CD1c-positive myeloid dendritic cell (primary cell): ENCODE measurements at regions not wholly inside any gene's neighbourhood (a gene's known extent, or its start where the extent isn't known, plus 50 kb on each side); places are given as distances from the start of the nearest gene placed in this dataset.

Source experiments
- DNase-seq: peaks from one replicate; pipeline ENCODE4 v3.0.0-alpha.2; 2016; ENCODE audit errors: extremely low spot score

- DNase-seq: no peak
Measured at GRCh38 chr1:224846119-224846907, 83.2 kb upstream of the DNAH14 start.

GRCh38 chr1:224850446-224850845 is 79.0 kb upstream of the DNAH14 start:
- DNase-seq: no peak

- DNase-seq: peak; percentile 63
Measured at GRCh38 chr1:224851210-224851847, 78.1 kb upstream of the DNAH14 start.

GRCh38 chr1:224851848-224852261 is 77.6 kb upstream of the DNAH14 start:
- DNase-seq: no peak

DNA sequence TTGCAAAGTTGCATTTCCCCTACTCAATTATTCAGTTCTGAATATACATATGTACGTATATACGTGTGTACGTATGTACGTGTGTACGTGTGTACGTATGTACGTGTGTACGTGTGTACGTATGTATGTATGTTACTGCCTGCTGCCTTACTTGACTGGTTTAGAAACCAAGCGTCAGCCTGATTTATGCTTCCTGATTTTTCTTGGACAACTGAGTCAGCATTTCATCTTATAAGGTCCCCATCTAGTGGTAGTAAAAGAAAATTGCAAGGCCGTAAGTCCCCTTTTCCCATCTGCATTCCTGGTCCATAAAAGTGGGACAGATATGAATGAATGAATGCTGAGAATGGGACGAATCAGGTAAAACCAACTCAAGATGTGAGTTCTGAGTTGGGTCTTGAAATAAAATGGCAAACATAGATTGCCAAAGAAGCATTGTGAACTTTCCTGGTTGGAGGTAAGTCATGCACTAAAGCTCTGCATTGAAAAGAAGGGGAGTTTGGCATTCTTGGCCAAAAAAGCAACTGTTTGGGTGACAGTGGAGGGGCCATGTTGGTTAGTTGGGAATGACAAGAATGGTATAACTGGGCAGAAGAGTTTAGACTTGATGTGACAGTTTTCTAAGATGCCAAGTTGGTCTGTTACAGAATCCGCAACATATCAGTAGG is 76.4 kb upstream of the DNAH14 start:
- DNase-seq: peak; percentile 71

DNA sequence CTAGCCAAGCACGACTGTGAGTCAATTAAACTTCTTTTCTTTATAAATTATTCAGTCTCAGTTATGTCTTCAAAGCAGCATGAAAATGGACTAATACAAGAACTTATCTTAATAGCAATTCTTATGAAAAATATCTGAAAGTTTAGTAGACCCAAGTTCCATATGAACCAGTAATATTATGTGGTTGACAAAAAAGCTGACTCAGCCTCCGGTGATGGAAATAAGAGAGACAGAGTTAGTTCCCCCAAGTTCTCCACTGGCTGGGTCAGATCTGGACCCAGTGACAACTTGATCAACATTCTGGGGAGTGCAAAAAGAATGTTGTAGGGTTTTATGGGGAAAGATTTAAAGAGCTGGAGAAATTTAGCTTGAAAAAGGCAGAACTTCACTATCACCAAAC is 72.5 kb upstream of the DNAH14 start:
- no peak for DNase-seq

- no peak for DNase-seq
Measured at GRCh38 chr1:224859651-224860050, 69.8 kb upstream of the DNAH14 start.

GRCh38 chr1:224860488-224861338 is 68.8 kb upstream of the DNAH14 start:
- no peak for DNase-seq

GRCh38 chr1:224861339-224861716 is 68.1 kb upstream of the DNAH14 start:
- no peak for DNase-seq

- no peak for DNase-seq
Measured at GRCh38 chr1:224863486-224863885, 66.0 kb upstream of the DNAH14 start.

DNA sequence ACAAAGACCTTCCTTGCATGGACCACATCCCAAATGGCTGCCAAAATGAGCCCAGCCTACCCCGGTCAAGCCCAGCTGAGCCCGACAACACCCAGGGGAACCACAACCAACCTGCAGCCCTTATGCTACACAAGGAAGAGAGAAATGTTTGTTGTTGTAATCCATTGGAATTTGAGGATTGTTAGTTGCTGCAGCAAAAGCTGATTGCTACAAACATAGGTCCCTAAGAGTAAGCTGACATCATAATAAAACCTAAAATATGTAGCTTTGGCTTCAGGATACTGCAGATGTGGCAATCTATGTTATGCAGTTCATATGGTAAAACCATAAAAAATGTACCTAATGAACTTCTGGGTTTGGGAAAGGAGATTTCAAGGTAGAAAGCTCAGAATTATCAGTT is 65.5 kb upstream of the DNAH14 start:
- DNase-seq: no peak

DNA sequence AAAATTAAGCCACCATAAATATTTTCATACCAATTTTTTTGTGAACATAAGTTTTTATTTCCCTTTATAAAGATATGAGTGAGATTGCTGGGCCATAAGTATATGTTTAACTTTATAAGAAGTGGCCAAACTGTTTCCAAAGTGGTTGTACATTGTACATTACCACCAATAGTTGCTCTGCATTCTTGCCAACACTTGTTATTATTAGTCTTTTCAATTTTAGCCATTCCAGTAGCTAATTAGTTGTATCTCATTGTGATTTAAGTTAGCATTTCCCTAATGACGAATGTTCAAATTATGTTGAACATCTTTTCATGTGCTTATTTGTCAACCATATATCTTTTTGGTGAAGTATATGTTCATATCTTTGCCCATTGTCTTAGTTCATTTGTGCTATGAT is 64.0 kb upstream of the DNAH14 start:
- no peak for DNase-seq

DNA sequence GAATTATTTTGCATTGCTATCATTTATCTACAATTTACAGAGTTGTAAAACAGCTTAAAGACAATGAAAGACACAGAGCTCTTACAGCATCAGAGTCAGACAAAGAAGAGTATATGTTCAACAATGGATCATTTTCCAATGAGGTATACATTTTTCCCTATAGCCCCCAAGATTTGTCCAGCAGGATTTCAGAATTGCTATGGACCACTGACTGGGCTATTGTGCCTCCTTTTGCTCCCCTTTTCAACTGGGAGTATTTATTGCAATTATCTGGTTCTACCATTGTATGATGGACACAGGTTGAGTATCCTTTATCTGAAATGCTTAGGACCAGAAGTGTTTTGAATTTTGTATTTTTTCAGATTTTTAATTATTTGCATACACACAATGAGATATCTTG is 62.5 kb upstream of the DNAH14 start:
- DNase-seq: no peak

DNA sequence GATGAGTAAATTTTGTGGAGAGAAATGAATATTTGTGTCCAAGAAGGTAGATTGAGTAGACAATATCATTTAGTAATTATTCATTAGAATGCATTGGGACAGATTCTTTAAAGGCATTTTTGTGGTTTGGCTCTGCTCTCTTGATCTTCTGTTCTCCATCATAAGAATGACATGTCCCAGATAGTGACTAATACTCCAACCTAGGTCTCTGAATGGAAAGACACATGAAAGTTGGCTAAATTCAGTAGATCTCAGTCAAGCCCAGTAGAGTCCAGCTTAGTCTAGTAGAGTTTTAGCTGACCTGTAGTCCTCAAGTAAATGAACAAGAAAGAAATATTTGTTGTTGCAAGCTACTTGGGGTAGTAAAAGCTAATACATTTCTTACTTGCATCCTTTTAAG is 61.8 kb upstream of the DNAH14 start:
- DNase-seq: no peak

DNA sequence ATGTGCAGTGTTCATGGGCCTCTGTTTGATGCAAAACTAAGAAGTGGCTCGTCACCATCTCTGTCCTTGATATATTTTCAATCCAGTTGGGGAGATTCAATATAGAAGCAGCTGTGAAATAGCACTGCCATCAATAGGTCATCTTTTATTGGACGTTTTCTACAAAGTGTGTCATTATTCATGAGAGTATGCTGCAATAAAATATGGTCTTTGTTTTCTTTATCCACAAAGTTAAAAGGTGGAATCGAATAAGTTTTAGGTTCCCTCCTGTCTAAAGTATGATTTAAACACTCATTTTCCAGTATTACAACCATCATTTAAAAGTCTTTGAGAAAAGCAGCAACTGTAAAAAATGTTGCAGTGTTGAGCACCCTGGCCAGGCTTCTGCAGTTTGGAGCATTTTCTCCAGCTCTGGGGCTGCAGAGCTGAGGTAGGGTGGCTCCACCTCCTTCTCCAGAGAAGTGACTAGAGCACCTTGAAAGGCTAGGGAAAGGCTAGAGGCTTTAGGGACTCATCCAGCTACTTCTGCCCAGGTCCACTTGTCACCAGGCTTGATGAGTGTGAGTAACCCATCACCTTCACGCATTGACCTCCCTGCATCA is 56.5 kb upstream of the DNAH14 start:
- no peak for DNase-seq

GRCh38 chr1:224873434-224874369 is 55.8 kb upstream of the DNAH14 start:
- DNase-seq: no peak

DNA sequence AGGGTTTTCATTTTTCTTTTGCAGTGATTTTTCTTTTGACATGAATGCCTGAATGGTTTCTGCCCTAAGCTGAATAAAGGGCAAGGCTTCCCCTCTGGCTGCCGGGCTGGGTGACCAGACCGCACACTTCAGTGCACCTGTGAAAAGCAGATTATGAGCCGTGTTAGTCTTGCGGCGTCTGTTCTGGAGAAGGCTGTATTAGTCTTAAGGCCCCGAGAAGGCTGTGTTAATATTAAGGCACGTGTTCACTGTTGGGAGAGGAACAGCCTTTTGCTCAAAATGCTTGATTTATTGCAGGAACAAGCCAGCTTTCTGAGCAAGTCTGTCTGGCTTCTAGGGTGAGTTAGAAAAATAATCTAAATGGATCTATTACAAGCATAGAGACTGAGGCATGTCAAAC is 54.7 kb upstream of the DNAH14 start:
- DNase-seq: no peak

DNA sequence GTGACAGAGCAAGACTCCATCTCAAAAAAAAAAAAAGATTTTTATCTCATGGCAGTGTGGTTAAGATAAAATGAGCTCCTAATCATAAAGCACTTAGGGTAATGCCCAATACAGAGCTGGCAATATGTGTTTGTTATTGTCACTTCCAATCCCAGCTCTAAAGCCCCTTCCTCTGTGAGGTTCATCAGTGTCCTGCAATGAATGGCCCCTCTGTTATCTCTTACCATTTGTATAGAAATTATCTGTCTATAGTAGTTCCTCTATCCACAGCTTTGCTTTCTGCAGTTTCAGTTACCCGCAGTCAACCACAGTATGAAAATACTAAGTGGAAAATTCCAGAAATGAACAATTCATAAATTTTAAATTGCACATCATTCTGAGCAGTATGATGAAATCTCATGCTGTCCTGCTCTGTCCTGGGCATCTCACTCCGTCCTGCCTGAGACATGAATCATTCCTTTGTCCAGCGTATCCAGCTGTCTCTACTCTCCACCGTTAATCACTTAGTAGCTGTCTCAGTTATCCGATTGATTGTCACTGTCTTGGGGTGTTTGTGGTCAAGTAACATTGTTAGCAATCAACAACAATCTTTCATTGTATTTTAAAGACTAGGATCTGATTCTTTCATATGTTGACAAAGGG is 50.2 kb upstream of the DNAH14 start:
- DNase-seq: no peak
